ENCODE measurements at regions not wholly inside any gene's neighbourhood (a gene's known extent, or its start where the extent isn't known, plus 50 kb on each side); places are given as distances from the start of the nearest gene placed in this dataset.
"Not testable (repeated sequence)": the region's sequence is repeated elsewhere in the genome, so short reads cannot be mapped to it uniquely, and the experiment has no call there.

DNA sequence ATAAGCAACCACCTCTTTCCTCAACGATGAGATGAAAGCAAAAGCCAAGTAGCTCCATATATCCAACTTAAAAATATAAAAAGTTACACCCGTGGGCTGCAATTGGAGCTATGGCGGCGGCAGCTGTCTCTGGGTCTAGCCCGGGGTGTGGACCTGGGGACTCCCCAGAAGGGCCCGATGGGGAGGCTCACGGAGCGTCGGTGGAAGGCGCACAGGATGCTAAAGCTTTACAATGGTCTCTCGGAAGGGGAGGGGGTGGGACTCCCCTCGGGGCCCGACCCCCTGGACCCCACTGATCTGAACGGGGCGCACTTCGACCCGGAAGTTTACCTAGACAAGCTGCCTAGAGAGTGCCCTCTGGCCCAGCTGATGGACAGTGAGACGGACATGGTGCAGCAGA lies 118.7 kb upstream of the HMX1 start:
- not testable (repeated sequence) for TF ChIP-seq TAF7 (tag; IDR thresholded peaks at IDR 0.05); NBN (IDR thresholded peaks at IDR 0.05; ENCODE audit: low read depth); CTCF (IDR thresholded peaks at IDR 0.05 in 2 of 3, conservative IDR thresholded peaks at IDR 0.05 in 1 of 3; ENCODE audit: insufficient read depth in 2 of 3, low read depth in 1 of 3, low read length in 3 of 3); ZNF133 (CRISPR knock-in tag; IDR thresholded peaks at IDR 0.05); GABPA (tag; conservative IDR thresholded peaks at IDR 0.05; ENCODE audit: low read depth); RBM22 (IDR thresholded peaks at IDR 0.05; ENCODE audit: low read depth, low read length, poor library complexity, severe bottlenecking); ZBTB43 (CRISPR knock-in tag; IDR thresholded peaks at IDR 0.05)
- TF ChIP-seq, protein P1, sequence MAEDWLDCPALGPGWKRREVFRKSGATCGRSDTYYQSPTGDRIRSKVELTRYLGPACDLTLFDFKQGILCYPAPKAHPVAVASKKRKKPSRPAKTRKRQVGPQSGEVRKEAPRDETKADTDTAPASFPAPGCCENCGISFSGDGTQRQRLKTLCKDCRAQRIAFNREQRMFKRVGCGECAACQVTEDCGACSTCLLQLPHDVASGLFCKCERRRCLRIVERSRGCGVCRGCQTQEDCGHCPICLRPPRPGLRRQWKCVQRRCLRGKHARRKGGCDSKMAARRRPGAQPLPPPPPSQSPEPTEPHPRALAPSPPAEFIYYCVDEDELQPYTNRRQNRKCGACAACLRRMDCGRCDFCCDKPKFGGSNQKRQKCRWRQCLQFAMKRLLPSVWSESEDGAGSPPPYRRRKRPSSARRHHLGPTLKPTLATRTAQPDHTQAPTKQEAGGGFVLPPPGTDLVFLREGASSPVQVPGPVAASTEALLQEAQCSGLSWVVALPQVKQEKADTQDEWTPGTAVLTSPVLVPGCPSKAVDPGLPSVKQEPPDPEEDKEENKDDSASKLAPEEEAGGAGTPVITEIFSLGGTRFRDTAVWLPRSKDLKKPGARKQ (CRISPR knock-in tag; IDR thresholded peaks at IDR 0.05) = not testable (repeated sequence)
- TF ChIP-seq, protein P2, sequence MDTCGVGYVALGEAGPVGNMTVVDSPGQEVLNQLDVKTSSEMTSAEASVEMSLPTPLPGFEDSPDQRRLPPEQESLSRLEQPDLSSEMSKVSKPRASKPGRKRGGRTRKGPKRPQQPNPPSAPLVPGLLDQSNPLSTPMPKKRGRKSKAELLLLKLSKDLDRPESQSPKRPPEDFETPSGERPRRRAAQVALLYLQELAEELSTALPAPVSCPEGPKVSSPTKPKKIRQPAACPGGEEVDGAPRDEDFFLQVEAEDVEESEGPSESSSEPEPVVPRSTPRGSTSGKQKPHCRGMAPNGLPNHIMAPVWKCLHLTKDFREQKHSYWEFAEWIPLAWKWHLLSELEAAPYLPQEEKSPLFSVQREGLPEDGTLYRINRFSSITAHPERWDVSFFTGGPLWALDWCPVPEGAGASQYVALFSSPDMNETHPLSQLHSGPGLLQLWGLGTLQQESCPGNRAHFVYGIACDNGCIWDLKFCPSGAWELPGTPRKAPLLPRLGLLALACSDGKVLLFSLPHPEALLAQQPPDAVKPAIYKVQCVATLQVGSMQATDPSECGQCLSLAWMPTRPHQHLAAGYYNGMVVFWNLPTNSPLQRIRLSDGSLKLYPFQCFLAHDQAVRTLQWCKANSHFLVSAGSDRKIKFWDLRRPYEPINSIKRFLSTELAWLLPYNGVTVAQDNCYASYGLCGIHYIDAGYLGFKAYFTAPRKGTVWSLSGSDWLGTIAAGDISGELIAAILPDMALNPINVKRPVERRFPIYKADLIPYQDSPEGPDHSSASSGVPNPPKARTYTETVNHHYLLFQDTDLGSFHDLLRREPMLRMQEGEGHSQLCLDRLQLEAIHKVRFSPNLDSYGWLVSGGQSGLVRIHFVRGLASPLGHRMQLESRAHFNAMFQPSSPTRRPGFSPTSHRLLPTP (IDR thresholded peaks at IDR 0.05; ENCODE audit: borderline replicate concordance, extremely low read depth, insufficient read length) = not testable (repeated sequence)

All from K562 (cell line).